ENCODE measurements at regions not wholly inside any gene's neighbourhood (a gene's known extent, or its start where the extent isn't known, plus 50 kb on each side); places are given as distances from the start of the nearest gene placed in this dataset.

DNA sequence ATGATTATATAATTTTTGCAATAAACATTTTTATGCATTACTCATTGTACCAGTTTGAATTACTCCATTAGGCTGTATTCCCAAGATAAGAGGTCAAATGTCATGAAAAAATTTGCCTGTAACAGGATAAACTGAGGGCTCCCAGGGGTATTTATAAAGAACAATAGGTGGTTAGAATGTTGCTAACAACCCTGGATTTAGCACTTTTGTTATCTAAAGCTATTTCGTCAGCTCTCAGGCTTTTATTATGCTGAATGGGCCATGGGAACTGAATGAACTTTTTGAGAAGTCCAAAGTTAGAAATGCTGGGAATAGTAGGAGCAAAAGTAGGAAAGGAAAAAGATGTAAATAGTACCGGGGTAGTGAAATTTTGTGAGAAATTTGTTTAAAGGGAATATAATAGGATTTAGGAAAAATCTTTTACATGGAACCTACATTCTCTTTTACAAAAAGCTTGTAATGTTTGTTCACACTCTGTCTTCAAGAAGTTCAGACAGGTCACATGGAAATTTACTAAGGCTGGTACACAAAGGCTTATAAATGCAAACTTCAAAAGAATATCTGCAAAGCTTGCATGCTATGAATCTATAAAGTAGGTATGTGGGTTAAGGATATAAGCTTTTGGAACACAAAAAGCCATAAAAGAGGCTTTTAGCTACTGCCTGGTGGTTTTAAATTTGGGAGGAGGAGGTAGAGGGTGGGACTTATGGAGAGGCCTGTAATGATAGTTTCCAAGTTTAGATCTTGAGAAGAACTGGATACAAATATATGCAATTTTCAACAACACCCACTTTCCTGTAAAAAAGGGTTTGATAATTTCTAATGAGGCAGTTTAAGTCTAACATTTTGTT is 445.8 kb upstream of the NAALADL2 start (continued):
- TF ChIP-seq, protein P1, sequence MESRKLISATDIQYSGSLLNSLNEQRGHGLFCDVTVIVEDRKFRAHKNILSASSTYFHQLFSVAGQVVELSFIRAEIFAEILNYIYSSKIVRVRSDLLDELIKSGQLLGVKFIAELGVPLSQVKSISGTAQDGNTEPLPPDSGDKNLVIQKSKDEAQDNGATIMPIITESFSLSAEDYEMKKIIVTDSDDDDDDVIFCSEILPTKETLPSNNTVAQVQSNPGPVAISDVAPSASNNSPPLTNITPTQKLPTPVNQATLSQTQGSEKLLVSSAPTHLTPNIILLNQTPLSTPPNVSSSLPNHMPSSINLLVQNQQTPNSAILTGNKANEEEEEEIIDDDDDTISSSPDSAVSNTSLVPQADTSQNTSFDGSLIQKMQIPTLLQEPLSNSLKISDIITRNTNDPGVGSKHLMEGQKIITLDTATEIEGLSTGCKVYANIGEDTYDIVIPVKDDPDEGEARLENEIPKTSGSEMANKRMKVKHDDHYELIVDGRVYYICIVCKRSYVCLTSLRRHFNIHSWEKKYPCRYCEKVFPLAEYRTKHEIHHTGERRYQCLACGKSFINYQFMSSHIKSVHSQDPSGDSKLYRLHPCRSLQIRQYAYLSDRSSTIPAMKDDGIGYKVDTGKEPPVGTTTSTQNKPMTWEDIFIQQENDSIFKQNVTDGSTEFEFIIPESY (IDR thresholded peaks at IDR 0.05) = no peak
- TF ChIP-seq ZNF274 (IDR thresholded peaks at IDR 0.05; ENCODE audit: insufficient read depth, insufficient read length) = no peak
- TF ChIP-seq, protein P2, sequence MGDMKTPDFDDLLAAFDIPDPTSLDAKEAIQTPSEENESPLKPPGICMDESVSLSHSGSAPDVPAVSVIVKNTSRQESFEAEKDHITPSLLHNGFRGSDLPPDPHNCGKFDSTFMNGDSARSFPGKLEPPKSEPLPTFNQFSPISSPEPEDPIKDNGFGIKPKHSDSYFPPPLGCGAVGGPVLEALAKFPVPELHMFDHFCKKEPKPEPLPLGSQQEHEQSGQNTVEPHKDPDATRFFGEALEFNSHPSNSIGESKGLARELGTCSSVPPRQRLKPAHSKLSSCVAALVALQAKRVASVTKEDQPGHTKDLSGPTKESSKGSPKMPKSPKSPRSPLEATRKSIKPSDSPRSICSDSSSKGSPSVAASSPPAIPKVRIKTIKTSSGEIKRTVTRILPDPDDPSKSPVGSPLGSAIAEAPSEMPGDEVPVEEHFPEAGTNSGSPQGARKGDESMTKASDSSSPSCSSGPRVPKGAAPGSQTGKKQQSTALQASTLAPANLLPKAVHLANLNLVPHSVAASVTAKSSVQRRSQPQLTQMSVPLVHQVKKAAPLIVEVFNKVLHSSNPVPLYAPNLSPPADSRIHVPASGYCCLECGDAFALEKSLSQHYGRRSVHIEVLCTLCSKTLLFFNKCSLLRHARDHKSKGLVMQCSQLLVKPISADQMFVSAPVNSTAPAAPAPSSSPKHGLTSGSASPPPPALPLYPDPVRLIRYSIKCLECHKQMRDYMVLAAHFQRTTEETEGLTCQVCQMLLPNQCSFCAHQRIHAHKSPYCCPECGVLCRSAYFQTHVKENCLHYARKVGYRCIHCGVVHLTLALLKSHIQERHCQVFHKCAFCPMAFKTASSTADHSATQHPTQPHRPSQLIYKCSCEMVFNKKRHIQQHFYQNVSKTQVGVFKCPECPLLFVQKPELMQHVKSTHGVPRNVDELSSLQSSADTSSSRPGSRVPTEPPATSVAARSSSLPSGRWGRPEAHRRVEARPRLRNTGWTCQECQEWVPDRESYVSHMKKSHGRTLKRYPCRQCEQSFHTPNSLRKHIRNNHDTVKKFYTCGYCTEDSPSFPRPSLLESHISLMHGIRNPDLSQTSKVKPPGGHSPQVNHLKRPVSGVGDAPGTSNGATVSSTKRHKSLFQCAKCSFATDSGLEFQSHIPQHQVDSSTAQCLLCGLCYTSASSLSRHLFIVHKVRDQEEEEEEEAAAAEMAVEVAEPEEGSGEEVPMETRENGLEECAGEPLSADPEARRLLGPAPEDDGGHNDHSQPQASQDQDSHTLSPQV (IDR thresholded peaks at IDR 0.05) = no peak

DNA sequence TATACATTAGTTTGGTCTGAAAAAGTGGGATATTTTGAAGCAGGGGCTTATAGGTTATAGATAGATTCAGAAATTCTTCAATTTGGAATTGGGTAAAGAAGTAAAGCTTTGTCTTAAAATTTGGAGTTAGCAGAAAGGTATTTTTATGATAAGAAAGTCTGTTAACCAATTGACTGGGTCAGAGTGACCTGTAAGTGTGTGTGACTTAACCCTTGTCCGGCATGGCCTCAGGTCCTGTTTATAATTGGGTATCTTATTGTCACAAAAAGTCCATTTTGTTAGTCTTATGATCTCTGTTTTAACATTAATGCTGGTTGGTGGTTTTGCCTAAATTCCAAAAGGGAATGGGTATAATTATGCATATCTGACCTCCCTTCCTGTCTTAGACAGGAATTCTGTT is 444.2 kb upstream of the NAALADL2 start:
- in situ Hi-C loops (cut with MboI) = no loop called here
- no TSS peak for BruUV-seq (replicated peaks)
- POLR2A ChIA-PET = no interaction called here

More for the DNA sequence above, 444.2 kb upstream of the NAALADL2 start:
- FAIRE-seq (no peak), DNase-seq (ENCODE audit: low read depth, low spot score) (no peak), ATAC-seq (no peak)
- SMC1A ChIA-PET (ENCODE audit: uncharacterized antibody, unreplicated experiment) = no interaction called here
- H2AFZ ChIP-seq (ENCODE audit: control insufficient read depth, low read depth, low read length) = no peak overlapping the region
- H4K20me1 ChIP-seq (ENCODE audit: control insufficient read depth, insufficient read depth) = no peaks in the 10 kb centered on the region
- H3K4me1 ChIP-seq (ENCODE audit: control insufficient read depth, insufficient read depth, low read length) = no peaks in the 10 kb centered on the region
- RAD21 ChIA-PET (ENCODE audit: unreplicated experiment) = interaction anchor here (0.6 kb wide), 1 partner anchor 90 kb away, joined by 3 read pairs; no protein-coding TSS in a partner anchor
- no peaks in the 10 kb centered on the region for H3K27me3 ChIP-seq (replicated peaks in 1 of 2; ENCODE audit: control insufficient read depth in 2 of 2, insufficient read depth in 2 of 2, low read length in 1 of 2)
- H3K79me2 ChIP-seq (ENCODE audit: control insufficient read depth, insufficient read depth, low read length) = no peaks in the 10 kb centered on the region
- CTCF ChIA-PET = no interaction called here
- intact Hi-C loops (cut with micrococcal nuclease; ENCODE audit: unreplicated experiment) = no loop called here
- 29% methylated on average over 1 of the region's 1 CpG for WGBS (ENCODE audit: insufficient coverage, insufficient replicate concordance, low lambda C conversion rate, missing lambda C conversion rate)
- no peak overlapping the region for H3K4me3 ChIP-seq
- H3K27ac ChIP-seq (ENCODE audit: control insufficient read depth, insufficient read depth) = no peak overlapping the region
- TF ChIP-seq SUPT20H (IDR thresholded peaks at IDR 0.05; ENCODE audit: borderline replicate concordance, control insufficient read depth, low read depth, low read length) (no peak), TCF12 (IDR thresholded peaks at IDR 0.05; ENCODE audit: low read depth, low read length) (no peak)
- TF ChIP-seq, protein P3, sequence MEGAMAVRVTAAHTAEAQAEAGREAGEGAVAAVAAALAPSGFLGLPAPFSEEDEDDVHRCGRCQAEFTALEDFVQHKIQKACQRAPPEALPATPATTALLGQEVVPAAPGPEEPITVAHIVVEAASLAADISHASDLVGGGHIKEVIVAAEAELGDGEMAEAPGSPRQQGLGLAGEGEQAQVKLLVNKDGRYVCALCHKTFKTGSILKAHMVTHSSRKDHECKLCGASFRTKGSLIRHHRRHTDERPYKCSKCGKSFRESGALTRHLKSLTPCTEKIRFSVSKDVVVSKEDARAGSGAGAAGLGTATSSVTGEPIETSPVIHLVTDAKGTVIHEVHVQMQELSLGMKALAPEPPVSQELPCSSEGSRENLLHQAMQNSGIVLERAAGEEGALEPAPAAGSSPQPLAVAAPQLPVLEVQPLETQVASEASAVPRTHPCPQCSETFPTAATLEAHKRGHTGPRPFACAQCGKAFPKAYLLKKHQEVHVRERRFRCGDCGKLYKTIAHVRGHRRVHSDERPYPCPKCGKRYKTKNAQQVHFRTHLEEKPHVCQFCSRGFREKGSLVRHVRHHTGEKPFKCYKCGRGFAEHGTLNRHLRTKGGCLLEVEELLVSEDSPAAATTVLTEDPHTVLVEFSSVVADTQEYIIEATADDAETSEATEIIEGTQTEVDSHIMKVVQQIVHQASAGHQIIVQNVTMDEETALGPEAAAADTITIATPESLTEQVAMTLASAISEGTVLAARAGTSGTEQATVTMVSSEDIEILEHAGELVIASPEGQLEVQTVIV (IDR thresholded peaks at IDR 0.05; ENCODE audit: borderline replicate concordance, partially characterized antibody) = no peak
- H3K4me2 ChIP-seq (ENCODE audit: control insufficient read depth, insufficient read depth) = no peak overlapping the region
- no peaks in the 10 kb centered on the region for H3K9me3 ChIP-seq (replicated peaks; ENCODE audit: control insufficient read depth, insufficient read depth, low read length)
- H3K9ac ChIP-seq (ENCODE audit: control insufficient read depth, insufficient read depth, low read length) = no peak overlapping the region
- no peaks in the 10 kb centered on the region for H3K36me3 ChIP-seq (ENCODE audit: control insufficient read depth in 2 of 2, insufficient read depth in 2 of 2, low read length in 1 of 2)
